Esophagus squamous epithelium (tissue), 5 donors: ENCODE measurements at regions not wholly inside any gene's neighbourhood (a gene's known extent, or its start where the extent isn't known, plus 50 kb on each side); places are given as distances from the start of the nearest gene placed in this dataset.

Source experiments
- DNase-seq: peaks from one replicate; lab custom pipeline; 2025; lab: John Stamatoyannopoulos, UW
- H3K27ac ChIP-seq, 4 donors: fragments of 200-600 bp; sonication (generic); one replicate each; pipeline ENCODE4 v1.5.1; 2016 to 2019; ENCODE audit warnings: mild to moderate bottlenecking in 1 of 4
- H3K27me3 ChIP-seq, 4 donors: fragments of 200-600 bp; sonication (generic); 1 replicate in 3 of 4; 2 replicates in 1 of 4; pipeline versions ENCODE4 v1.5.1 to v1.6.0; 2017 to 2021; ENCODE audit warnings: antibody characterized with exemption in 1 of 4
- H3K36me3 ChIP-seq, 3 donors: fragments of 200-600 bp; sonication (generic); one replicate each; pipeline ENCODE4 v1.5.1; 2016 to 2019
- H3K4me1 ChIP-seq, 3 donors: fragments of 200-600 bp; sonication (generic); one replicate each; pipeline ENCODE4 v1.5.1; 2017 to 2019
- H3K4me3 ChIP-seq, 4 donors: fragments of 200-600 bp; sonication (generic); 1 replicate in 3 of 4; 2 replicates in 1 of 4; pipeline ENCODE4 v1.5.1; 2016 to 2019; ENCODE audit warnings: mild to moderate bottlenecking in 2 of 4, moderate library complexity in 1 of 4
- H3K9me3 ChIP-seq, 3 donors: fragments of 200-600 bp; sonication (generic); one replicate each; pipeline ENCODE4 v1.5.1; 2016 to 2019
- POLR2A ChIP-seq, 4 donors: fragments of 450-650 bp; IDR thresholded peaks; one replicate each; pipeline ENCODE4 v1.6.1; 2017; ENCODE audit warnings: antibody characterized with exemption in 4 of 4, mild to moderate bottlenecking in 4 of 4, moderate library complexity in 3 of 4
- WGBS, 2 donors: methylation state at CpG; one replicate each; pipeline ENCODE4 v1.1.5; 2018; 5-methylcytosine and 5-hydroxymethylcytosine counted together
- intact Hi-C: fragments of 100-400 bp; cut with DNase I; formaldehyde crosslinking; loops from one replicate; pipeline ENCODE4 v1.15.0; 2022
- TF ChIP-seq, protein P1 (sequence below), 6 experiments: fragments of 450-650 bp in 4 of 6; fragments of 200-600 bp in 2 of 6; sonication (generic) in 2 of 6; IDR thresholded peaks; one replicate each; pipeline ENCODE4 v1.5.1; 2016 to 2019; ENCODE audit warnings: antibody characterized with exemption in 6 of 6, mild to moderate bottlenecking in 4 of 6, moderate library complexity in 4 of 6
- donor health status: DM: yes; HTN: yes; CAD: no.

DNA sequence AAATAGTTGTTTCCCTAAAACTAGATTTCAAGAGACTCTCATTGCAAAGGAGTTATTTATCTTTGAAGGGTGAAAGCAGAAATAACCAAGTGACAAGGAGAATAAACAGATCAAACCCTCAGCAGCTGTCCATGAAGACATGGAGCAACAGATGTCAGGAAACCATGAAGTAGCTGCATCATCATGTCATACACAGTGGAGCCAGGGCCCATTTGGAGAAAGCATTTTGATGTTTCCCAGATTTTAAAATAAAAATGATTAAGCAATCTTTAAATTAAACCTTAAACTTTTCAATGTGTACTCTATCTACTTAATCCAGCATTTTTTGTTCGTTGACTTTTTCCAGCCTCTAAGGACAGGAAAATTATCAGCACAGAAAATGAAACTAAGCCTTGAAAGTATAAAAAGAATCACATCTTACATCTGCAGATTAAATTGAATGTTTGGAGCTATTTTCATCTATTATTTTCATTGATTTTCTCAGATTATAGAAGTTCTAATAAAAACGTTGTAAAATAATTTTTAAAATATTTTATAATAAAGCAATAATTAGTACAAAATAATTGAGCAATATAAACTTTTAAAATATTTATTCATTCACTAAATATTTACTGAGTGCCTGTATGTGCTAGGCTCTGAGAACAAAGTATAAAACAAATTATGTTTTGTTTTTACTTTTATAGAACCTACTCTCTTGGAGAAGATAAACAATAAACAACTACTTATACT, 860.1 kb downstream of the BCL11A start:
- Histone ChIP-seq H3K36me3 (no peaks in the 10 kb centered on the region), H3K27me3 (no peaks in the 10 kb centered on the region), H3K4me3 (no peak overlapping the region), H3K9me3 (peaks cover 0 to 7% (median 0%) of the 10 kb centered on the region in 3 donors), H3K4me1 (no peaks in the 10 kb centered on the region), H3K27ac (no peak overlapping the region)
- no peak for DNase-seq
- WGBS, 2 donors: 40 to 49% methylated on average over 2 of the region's 2 CpGs
- no peak for TF ChIP-seq POLR2A (IDR thresholded peaks at IDR 0.05)
- TF ChIP-seq, protein P1, sequence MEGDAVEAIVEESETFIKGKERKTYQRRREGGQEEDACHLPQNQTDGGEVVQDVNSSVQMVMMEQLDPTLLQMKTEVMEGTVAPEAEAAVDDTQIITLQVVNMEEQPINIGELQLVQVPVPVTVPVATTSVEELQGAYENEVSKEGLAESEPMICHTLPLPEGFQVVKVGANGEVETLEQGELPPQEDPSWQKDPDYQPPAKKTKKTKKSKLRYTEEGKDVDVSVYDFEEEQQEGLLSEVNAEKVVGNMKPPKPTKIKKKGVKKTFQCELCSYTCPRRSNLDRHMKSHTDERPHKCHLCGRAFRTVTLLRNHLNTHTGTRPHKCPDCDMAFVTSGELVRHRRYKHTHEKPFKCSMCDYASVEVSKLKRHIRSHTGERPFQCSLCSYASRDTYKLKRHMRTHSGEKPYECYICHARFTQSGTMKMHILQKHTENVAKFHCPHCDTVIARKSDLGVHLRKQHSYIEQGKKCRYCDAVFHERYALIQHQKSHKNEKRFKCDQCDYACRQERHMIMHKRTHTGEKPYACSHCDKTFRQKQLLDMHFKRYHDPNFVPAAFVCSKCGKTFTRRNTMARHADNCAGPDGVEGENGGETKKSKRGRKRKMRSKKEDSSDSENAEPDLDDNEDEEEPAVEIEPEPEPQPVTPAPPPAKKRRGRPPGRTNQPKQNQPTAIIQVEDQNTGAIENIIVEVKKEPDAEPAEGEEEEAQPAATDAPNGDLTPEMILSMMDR (IDR thresholded peaks at IDR 0.05): no peak
- intact Hi-C loops: no loop called here

DNA sequence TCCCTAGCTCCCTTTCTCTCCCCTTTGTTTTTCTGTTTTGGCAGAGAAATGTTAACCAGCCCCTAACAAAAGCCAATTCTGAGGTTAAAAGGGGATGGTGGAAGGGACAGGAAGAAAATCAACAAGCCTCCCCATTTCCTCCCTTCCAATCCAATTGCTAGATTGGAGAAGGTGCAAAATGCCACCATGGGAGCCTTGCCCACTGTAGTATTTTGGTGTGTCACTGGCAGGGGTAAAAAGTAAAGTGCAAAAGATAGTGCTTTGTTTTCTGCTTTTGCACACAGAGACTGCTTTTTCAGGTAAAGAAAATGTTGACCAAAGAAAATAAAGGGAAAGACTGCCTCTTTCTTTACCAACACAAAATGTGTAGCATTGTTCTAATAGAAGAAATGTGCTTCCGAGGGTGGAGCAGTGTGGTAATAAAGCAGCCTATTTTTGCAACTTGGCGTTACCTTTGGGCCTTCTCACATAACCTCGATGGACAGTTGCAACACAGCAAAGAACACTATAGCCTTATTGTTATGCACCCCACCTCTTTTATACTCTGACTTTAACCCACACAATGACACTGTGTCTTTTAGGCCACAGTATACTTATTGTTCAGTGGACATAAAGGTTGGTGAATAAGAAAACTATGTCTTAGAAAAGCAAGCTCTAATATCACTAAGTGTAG, 861.8 kb downstream of the BCL11A start:
- H3K27ac ChIP-seq: no peak overlapping the region

DNA sequence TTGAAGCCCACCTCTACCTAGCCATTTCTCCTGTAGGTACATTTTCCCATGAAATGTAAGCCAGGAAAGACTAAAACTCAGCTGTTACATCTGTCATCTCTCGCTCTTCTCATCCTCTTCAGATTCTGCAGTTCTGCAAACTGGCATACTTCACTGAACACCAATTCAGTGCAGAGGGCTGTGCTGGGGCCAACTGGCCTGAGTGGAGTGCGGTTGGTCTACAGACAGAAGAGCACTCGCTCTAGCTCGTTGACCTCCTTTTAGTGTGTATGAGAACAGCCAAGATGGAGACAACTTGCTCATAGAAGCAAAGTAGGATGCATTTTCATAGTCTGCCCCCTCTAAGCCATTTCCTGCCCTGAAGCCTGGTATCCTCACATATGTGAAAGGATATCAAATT, 862.6 kb downstream of the BCL11A start:
- Histone ChIP-seq H3K36me3 (no peaks in the 10 kb centered on the region), H3K27me3 (no peaks in the 10 kb centered on the region), H3K9me3 (peaks cover 0 to 7% (median 0%) of the 10 kb centered on the region in 3 donors), H3K4me3 (no peak overlapping the region), H3K4me1 (no peaks in the 10 kb centered on the region), H3K27ac (no peak overlapping the region)
- WGBS, 2 donors: 71 to 81% methylated on average over 4 of the region's 4 CpGs
- DNase-seq: no peak
- intact Hi-C loops: no loop called here
- TF ChIP-seq, protein P1 (IDR thresholded peaks at IDR 0.05): no peak
- no peak for TF ChIP-seq POLR2A (IDR thresholded peaks at IDR 0.05)

More for the DNA sequence above, 861.8 kb downstream of the BCL11A start:
- Histone ChIP-seq H3K9me3 (peaks cover 0 to 7% (median 0%) of the 10 kb centered on the region in 3 donors), H3K27me3 (no peaks in the 10 kb centered on the region), H3K4me1 (no peaks in the 10 kb centered on the region), H3K36me3 (no peaks in the 10 kb centered on the region), H3K4me3 (no peak overlapping the region)
- DNase-seq: no peak
- TF ChIP-seq, protein P1 (IDR thresholded peaks at IDR 0.05): no peak
- TF ChIP-seq POLR2A (IDR thresholded peaks at IDR 0.05): no peak
- WGBS, 2 donors: 66 to 70% methylated on average over 3 of the region's 3 CpGs
- intact Hi-C loops: no loop called here

DNA sequence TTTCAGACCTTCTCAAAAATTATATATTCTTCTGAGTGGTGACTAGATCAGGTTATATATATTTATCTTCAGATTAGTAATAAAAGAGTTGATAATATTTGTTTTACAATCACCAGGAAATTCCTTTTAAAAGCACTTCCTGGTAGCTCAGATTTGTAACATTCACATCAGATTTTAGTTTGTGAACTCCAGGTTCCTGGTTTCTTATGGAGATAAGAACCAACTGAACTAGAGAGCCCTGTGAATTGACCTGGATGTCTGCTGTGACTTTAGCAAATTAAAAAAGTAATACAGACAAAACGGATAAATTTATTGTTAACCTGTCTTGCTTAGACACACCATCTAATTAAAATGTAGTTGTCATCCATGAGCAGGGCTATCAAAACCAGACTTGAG, 868.7 kb downstream of the BCL11A start:
- TF ChIP-seq POLR2A (IDR thresholded peaks at IDR 0.05): no peak
- TF ChIP-seq, protein P1 (IDR thresholded peaks at IDR 0.05): no peak
- H3K4me1 ChIP-seq: no peaks in the 10 kb centered on the region
- no peaks in the 10 kb centered on the region for H3K27me3 ChIP-seq
- no peak overlapping the region for H3K27ac ChIP-seq
- H3K36me3 ChIP-seq: no peaks in the 10 kb centered on the region
- no peak overlapping the region for H3K4me3 ChIP-seq
- DNase-seq: no peak
- H3K9me3 ChIP-seq: peaks cover 0 to 5% (median 0%) of the 10 kb centered on the region in 3 donors
- 72 to 85% methylated on average over 1 of the region's 1 CpG for WGBS, 2 donors
- intact Hi-C loops: no loop called here

GRCh38 chr2:59684116-59684770, 869.2 kb downstream of the BCL11A start:
- intact Hi-C loops: no loop called here
- H3K27ac ChIP-seq: no peak overlapping the region

More at GRCh38 chr2:59684116-59684770, 869.2 kb downstream of the BCL11A start:
- WGBS, 2 donors: 37 to 41% methylated on average over 4 of the region's 4 CpGs
- no peak for DNase-seq
- Histone ChIP-seq H3K9me3 (peaks cover 0 to 5% (median 0%) of the 10 kb centered on the region in 3 donors), H3K4me1 (no peaks in the 10 kb centered on the region), H3K4me3 (no peak overlapping the region), H3K36me3 (no peaks in the 10 kb centered on the region), H3K27me3 (no peaks in the 10 kb centered on the region)
- no peak for TF ChIP-seq POLR2A (IDR thresholded peaks at IDR 0.05)
- TF ChIP-seq, protein P1 (IDR thresholded peaks at IDR 0.05): no peak
